Activated CD4-positive, CD25-positive, alpha-beta regulatory T cell (primary cell): ENCODE measurements at regions not wholly inside any gene's neighbourhood (a gene's known extent, or its start where the extent isn't known, plus 50 kb on each side); places are given as distances from the start of the nearest gene placed in this dataset.

Experiments used
- DNase-seq, 4 experiments: peaks; one replicate each; lab custom pipeline; 2025; lab: John Stamatoyannopoulos, UW

DNA sequence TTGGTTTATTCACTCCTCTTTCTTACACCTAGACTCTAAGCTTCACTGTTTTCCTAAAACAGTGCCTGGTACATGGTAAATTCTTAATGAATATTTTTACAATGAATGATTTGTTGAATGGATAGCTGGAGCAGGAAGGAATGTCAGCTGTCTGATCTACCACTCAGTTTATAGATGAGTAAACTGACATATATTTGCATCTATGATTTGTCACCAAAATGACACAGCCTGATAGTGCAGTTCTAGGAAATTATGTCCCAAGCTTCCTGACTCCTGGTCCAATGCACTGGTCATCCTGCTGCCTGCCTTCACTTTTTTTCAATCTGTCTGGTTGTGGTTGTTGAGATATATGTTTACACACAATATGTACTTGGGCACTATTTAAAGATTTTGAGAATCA lies 651.7 kb upstream of the WWC1 start:
- no peak for DNase-seq

DNA sequence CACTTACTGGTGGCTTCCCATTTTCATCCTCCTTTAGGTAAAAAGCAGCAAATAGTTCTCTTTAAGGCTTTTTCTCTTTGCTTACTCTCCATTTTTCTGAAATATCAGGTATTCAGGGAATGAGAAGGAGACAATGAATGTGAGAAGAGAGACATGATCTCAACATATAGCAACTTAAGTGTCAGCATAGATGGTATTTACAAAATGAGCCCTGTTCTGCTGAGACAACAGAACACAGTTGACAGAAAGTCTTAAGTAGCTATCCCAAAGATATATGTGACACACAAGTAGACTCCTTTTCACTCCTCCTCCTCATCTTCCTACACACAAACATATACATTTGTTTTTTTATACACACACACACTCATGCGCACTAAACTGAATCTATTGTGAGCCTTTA lies 649.3 kb upstream of the WWC1 start:
- DNase-seq = no peak

DNA sequence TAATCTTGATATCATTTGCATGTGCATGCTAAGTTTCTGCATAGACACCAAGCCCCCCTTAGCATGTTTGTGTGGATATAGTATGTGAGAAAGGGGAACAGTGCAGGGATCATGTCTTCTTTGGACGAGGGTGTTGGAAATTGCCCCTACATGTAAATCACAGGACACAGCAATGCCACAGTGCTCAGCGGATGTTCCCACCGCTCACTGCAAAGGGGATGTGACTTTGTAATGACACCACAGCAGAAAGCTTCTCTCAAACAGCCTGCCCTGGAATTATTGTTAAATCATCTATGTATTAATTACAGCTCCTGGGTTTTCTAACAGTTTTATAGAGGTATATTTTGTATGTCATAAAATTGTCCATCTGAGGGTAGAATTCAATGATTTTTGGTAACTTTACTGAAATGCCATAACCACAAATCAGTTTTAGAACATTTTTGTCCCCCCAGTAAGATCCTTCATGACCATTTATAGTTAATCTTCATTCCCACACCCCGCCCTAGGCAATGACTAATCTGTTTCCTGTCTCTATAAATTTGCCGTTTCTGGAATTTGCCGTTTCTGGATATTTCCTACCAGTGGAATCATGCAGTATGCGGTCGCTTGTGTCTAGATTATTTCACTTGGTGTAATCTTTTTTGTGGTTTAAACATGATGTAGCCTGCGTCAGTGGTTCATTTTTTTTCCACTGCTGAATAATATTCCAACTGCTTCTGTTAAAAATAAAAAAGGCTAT lies 648.5 kb upstream of the WWC1 start:
- DNase-seq = no peak

DNA sequence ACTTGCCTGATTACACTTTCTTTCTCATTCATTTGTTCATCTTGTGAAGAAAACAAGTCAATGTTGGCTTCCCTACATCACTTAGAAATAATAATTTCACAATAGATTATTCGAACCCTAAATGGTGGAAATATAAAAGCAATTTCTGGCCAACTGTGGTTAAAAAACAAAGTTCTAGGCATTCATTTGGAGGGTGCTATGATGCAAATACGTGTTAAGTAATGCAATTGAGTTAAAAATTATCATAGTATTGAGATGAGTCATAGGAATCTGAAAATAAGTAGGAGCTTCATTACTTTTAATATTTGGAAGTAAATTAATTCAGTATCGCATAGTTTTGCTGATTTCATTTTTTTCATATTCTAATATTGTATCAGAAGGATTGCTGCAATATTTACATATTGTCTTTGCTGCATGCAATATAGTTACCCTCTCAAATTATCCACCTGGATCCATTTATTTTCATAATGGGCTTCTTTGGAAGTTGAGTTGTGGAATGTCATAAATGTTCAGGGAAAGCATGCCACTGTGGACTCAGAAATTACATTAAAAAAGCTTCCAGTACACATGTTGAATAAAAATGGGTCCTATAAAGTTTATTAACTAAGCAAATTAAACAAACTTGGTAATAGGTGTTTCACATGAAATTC lies 647.7 kb upstream of the WWC1 start:
- DNase-seq = no peak

DNA sequence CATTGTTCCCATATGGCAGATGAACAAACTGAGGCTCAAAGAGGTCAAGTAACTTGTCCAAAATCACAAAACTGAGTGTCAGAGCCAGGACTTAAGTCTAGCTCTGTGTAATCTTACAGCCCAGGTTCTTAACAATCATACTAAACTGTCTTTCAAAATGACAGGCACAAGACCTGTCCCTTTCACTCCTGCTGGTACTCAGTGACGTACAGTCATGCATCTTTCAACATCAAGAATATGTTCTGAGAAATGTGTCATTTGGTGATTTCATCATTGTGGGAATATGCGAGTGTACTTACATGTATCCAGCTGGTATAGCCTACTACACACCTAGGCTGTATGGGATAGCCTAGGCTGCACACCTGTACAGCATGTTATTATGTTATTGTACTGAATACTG lies 646.8 kb upstream of the WWC1 start:
- no peak for DNase-seq

- DNase-seq = no peak
Observed at GRCh38 chr5:167649471-167649870, 642.0 kb upstream of the WWC1 start.

GRCh38 chr5:167652690-167653089 lies 638.8 kb upstream of the WWC1 start:
- no peak for DNase-seq

DNA sequence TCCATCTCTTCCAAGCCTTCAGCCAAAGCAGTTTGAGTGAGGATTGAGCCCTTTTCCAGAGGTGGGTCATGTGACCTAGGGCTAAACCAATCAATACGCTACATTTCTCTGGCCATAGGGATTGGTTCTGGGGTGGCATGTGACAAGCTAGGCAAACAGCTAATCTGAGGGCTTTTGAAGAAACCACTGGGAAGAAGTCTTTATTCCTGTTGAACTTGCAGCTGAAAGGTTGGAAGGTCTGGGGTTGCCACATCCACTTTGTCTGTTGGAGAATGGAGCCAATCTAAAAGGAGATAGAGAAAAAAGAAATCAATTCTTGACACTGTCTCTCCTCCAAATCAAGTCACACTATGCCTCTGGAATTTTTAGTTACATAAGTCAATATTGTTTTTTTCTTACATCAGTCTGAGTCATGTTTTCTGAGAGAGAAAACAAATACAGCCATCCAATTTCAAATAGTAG lies 637.8 kb upstream of the WWC1 start:
- no peak for DNase-seq

DNA sequence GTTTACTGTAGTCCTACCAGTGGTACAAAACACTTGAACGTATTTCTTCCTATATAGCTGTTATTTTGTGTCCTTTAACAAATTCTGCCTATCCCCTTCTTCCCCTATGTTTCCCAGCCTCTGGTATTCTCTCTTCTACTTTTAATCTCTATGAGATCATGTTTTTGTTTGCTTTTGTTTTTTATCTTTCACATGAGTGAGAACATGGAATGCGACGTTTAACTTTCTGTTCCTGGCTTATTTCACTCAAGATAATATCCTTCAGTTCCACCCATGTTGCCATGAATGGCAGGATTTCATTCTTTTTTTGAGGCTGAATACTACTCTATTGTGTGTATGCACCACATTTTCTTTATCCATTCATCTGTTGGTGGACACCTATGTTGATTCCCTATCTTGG lies 634.4 kb upstream of the WWC1 start:
- DNase-seq = no peak

DNA sequence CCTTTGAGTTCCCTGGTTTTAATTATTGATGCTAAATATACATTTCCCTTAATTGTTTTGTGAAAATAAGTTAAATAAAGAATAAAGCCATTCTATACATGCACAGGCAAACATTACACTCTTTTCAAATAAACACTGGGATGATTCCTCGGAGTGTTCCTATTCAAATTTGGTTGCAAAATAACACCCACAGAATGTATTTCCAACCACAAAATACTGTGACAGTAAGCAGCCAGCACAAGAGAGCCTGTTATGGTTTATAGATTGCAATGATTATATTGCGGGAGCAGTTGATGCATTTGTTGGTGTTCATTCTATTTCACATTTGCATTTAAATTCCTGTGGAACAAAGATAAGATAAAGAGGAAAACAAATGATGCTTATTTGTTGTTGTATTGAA lies 632.6 kb upstream of the WWC1 start:
- no peak for DNase-seq

- no peak for DNase-seq
Observed at GRCh38 chr5:167661605-167662004, 629.8 kb upstream of the WWC1 start.

GRCh38 chr5:167664222-167664804 lies 627.1 kb upstream of the WWC1 start:
- DNase-seq = no peak

- DNase-seq = no peak
Observed at GRCh38 chr5:167665841-167666375, 625.5 kb upstream of the WWC1 start.

DNA sequence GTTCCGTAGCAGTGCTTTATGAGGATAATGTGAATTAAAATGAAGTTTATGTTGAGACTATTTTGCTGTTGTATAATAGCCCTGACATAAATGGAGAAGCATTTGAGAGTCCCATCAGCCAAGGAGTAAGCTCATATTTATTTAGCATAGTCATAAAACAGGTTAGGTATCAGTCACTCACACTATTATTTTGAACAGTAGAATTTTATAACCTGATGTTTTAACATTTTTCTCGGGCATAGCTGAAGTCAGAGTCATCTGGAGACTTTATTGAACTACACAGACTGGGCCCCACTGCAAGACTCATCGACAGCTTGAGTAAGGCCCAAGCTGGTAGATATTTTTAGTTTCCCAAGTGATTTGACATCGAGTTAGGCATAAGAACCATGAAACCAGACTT lies 620.3 kb upstream of the WWC1 start:
- DNase-seq = no peak

GRCh38 chr5:167673942-167674341 lies 617.5 kb upstream of the WWC1 start:
- DNase-seq = no peak

GRCh38 chr5:167678481-167678880 lies 613.0 kb upstream of the WWC1 start:
- DNase-seq = no peak

GRCh38 chr5:167684251-167684650 lies 607.2 kb upstream of the WWC1 start:
- no peak for DNase-seq

DNA sequence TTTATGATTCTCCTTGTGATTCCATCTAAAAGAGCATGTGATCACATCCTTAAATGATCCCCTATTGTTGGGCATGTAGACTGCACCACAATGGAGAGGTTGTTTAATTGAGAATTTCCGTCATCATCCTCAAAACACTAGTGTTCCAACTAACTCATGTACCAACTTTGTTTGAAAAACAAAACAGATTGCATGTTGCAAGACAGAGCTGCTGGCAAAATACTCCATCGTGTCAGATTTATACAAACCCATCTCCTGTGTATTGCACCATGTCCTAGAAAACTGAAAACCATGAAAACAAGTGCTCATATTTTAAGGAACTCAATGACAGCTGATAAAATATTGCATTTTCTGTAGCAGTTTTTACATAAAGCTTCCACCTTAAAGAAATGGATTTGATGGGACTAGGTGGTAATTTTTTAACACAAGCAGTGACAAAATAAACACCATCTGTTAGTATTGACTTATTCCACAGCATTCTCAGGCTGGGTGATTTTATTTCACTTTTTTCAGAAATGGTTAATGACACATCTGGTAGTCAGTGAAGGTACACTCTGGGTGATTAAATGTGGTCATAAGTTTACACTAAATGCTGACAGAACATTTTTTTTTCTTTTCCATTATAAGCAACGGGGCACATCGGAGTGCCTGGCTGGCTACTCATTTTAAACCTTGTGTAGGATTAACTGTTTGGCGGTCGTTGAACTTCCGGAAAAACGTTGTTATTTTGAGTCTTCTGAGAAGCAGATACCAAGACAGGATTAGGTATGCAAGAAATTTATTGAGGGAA lies 602.9 kb upstream of the WWC1 start:
- no peak for DNase-seq

DNA sequence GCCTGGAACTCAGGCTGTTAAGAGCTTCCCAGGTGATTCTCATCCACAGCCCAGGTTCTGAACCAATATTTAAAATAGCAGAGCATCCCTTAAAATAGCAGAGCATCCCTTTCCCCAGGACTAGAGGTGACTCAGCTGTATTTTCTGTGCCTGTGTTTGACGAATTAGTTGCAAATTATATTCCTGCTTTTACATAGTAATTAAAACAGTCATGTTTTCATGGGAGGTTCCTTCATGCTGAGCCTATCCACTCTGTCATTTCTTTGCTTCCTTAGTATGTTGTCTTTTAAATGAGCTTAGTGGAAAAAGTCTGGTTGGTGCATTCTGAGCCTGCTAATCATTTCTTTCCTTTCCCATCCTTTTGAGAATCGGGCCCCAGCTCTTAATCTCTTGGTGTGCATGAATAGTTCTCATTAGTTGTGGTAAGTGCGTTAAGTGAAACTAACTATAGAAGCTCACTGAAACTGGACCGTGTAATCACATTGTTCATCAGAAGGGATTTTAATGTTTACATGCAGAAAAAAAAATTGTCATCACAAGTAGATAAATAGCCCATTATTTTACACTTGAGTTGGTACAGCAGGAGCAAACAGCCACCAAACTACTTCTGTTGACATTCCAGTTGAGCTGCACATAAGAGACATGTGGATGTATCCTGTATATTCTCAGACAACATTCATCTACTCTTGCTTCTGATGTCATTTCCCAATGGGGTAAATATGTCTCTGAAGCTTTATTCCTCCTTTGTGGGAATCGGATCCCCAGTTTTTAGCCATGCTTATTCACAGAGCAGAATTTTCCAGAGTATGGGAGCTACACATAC lies 596.9 kb upstream of the WWC1 start:
- no peak for DNase-seq

DNA sequence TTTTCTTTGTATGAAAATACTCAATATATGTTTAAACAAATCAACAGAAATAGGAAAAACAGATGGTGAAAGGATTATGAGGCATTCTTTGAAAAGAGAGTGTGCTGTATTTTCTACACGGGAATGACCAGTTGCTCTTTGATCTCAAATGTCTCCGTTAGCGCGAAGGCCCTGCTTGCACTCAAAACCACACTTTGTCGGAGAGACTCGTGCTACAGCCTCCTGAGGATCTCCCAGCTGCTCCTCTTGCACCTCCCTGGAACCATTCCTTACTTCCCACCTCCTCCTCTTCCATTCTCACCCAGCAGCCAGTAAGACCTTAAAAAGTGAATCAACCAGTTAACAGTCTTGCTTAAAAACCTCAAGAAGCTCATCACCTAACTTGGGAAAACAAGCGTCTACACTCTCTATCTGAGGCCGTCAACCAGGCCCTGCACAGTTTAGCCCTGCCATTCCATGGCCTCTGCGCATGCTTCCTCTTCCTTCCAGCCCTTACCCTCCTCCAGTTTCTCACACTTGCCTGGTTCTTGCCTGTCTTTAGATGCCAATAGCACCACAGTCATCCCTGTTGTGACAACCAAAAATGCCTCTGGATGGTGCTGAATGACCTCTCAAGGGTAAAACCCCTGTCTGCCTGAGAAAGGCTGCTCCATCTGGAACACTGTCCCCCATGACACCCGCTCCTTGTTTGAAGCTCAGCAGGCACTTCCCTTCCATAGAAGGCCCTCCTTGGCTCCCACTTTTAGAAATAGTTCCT lies 594.7 kb upstream of the WWC1 start:
- DNase-seq = no peak

DNA sequence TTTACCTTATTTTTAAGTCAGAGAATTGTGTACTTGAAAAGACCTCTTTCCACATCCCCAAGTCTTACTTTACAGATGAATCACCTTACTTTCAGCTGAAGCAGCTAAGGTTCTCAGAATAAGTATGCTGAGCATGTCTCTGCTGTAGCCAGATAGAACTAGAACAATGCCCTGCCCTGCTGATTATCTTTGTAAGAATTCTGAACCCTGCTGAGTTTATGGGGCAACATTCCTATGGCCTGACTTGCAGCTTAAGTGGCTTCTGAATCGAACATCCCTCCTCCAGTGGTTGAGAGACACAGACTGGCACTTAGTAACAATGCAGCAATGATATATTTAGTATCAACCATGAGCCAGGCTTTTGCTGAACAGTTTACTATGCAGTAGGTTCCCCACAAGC lies 592.0 kb upstream of the WWC1 start:
- DNase-seq = no peak
